Liver (tissue), 3 donors: ENCODE measurements at regions not wholly inside any gene's neighbourhood (a gene's known extent, or its start where the extent isn't known, plus 50 kb on each side); places are given as distances from the start of the nearest gene placed in this dataset.

Source experiments
- HNF4A ChIP-seq, 2 donors: conservative IDR thresholded peaks; 2 replicates each; pipeline ENCODE4 v1.6.1; 2016; ENCODE audit warnings: antibody characterized with exemption in 2 of 2, mild to moderate bottlenecking in 2 of 2
- JUND ChIP-seq, 2 donors: IDR thresholded peaks; 2 replicates each; pipeline ENCODE4 v1.6.1; 2016; ENCODE audit warnings: antibody characterized with exemption in 2 of 2
- RAD21 ChIP-seq, 2 donors: IDR thresholded peaks; 2 replicates each; pipeline ENCODE4 v1.6.1; 2016; ENCODE audit warnings: antibody characterized with exemption in 2 of 2, mild to moderate bottlenecking in 2 of 2
- SP1 ChIP-seq: IDR thresholded peaks from 2 replicates; pipeline ENCODE4 v1.6.1; 2018; ENCODE audit warnings: antibody characterized with exemption, mild to moderate bottlenecking
- TAF1 ChIP-seq: conservative IDR thresholded peaks from 2 replicates; pipeline ENCODE4 v1.6.1; 2016; ENCODE audit warnings: antibody characterized with exemption, mild to moderate bottlenecking
- YY1 ChIP-seq: IDR thresholded peaks from 2 replicates; pipeline ENCODE4 v1.6.1; 2016; ENCODE audit warnings: antibody characterized with exemption, mild to moderate bottlenecking
- TF ChIP-seq, protein P1 (sequence below): fragments of 150-350 bp; IDR thresholded peaks from 2 replicates; pipeline ENCODE4 v1.5.1; 2017; ENCODE audit warnings: improper control_type of control experiment, low read depth, low read length; ENCODE audit not compliant: missing input control
- TF ChIP-seq, protein P2 (sequence below): IDR thresholded peaks from 2 replicates; pipeline ENCODE4 v1.6.1; 2016; ENCODE audit warnings: antibody characterized with exemption, mild to moderate bottlenecking
- donor health status: healthy.
- donor health status: healthy.

GRCh38 chr12:105832021-105832420 lies 306.7 kb downstream of the NUAK1 start:
- TF ChIP-seq, protein P1, sequence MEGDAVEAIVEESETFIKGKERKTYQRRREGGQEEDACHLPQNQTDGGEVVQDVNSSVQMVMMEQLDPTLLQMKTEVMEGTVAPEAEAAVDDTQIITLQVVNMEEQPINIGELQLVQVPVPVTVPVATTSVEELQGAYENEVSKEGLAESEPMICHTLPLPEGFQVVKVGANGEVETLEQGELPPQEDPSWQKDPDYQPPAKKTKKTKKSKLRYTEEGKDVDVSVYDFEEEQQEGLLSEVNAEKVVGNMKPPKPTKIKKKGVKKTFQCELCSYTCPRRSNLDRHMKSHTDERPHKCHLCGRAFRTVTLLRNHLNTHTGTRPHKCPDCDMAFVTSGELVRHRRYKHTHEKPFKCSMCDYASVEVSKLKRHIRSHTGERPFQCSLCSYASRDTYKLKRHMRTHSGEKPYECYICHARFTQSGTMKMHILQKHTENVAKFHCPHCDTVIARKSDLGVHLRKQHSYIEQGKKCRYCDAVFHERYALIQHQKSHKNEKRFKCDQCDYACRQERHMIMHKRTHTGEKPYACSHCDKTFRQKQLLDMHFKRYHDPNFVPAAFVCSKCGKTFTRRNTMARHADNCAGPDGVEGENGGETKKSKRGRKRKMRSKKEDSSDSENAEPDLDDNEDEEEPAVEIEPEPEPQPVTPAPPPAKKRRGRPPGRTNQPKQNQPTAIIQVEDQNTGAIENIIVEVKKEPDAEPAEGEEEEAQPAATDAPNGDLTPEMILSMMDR: no peak
- TF ChIP-seq TAF1 (no peak), HNF4A (conservative IDR thresholded peaks at IDR 0.05) (no peak), SP1 (no peak), YY1 (no peak), JUND (IDR thresholded peaks at IDR 0.05) (no peak), RAD21 (IDR thresholded peaks at IDR 0.05) (no peak)
- TF ChIP-seq, protein P2, sequence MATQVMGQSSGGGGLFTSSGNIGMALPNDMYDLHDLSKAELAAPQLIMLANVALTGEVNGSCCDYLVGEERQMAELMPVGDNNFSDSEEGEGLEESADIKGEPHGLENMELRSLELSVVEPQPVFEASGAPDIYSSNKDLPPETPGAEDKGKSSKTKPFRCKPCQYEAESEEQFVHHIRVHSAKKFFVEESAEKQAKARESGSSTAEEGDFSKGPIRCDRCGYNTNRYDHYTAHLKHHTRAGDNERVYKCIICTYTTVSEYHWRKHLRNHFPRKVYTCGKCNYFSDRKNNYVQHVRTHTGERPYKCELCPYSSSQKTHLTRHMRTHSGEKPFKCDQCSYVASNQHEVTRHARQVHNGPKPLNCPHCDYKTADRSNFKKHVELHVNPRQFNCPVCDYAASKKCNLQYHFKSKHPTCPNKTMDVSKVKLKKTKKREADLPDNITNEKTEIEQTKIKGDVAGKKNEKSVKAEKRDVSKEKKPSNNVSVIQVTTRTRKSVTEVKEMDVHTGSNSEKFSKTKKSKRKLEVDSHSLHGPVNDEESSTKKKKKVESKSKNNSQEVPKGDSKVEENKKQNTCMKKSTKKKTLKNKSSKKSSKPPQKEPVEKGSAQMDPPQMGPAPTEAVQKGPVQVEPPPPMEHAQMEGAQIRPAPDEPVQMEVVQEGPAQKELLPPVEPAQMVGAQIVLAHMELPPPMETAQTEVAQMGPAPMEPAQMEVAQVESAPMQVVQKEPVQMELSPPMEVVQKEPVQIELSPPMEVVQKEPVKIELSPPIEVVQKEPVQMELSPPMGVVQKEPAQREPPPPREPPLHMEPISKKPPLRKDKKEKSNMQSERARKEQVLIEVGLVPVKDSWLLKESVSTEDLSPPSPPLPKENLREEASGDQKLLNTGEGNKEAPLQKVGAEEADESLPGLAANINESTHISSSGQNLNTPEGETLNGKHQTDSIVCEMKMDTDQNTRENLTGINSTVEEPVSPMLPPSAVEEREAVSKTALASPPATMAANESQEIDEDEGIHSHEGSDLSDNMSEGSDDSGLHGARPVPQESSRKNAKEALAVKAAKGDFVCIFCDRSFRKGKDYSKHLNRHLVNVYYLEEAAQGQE: no peak
